B cell (primary cell): ENCODE measurements at regions not wholly inside any gene's neighbourhood (a gene's known extent, or its start where the extent isn't known, plus 50 kb on each side); places are given as distances from the start of the nearest gene placed in this dataset.

Experiments used
- ATAC-seq: fragments of 200-7000 bp; cut with Tn5 transposase; one replicate; pipeline ENCODE4 v1.10.0; 2021; ENCODE audit warnings: low read depth, mild to moderate bottlenecking, moderate number of reproducible peaks, moderate library complexity
- CTCF ChIA-PET: fragments of 350-600 bp; sonication (Branson Sonifier 250); formaldehyde crosslinking; loops from one replicate; lab custom pipeline; 2021; ENCODE audit warnings: antibody characterized with exemption, inconsistent platforms; lab: Charles Lee
- POLR2A ChIA-PET: fragments of 350-600 bp; sonication (Branson Sonifier 250); formaldehyde crosslinking; loops from one replicate; lab custom pipeline; 2021; ENCODE audit warnings: antibody characterized with exemption; lab: Charles Lee
- DNase-seq: peaks from one replicate; pipeline ENCODE4 v3.0.0; 2013
- H2AFZ ChIP-seq: 2 replicates; pipeline ENCODE4 v1.6.1; 2012; ENCODE audit warnings: mild to moderate bottlenecking, low read depth, low read length; ENCODE audit not compliant: insufficient read depth, poor library complexity, severe bottlenecking
- H3K27ac ChIP-seq, 2 donors: 1 replicate in 1 of 2; 2 replicates in 1 of 2; pipeline ENCODE4 v1.5.1; 2012 to 2013; ENCODE audit warnings: low read length in 2 of 2, mild to moderate bottlenecking in 2 of 2, moderate library complexity in 1 of 2
- H3K27me3 ChIP-seq, 4 experiments: fragments of 200-600 bp in 1 of 4; sonication (generic) in 1 of 4; replicated peaks in 1 of 4; 1 replicate in 2 of 4; 2 replicates in 2 of 4; pipeline versions ENCODE4 v1.6.1 to v1.7.0; 2013 to 2016; ENCODE audit warnings: low read length in 3 of 4, mild to moderate bottlenecking in 2 of 4, mixed read lengths in 1 of 4, moderate library complexity in 1 of 4; ENCODE audit not compliant: insufficient read depth in 4 of 4, control insufficient read depth in 3 of 4; ENCODE audit errors: control extremely low read depth in 1 of 4
- H3K36me3 ChIP-seq, 2 experiments: replicated peaks in 1 of 2; 1 replicate in 1 of 2; 2 replicates in 1 of 2; pipeline versions ENCODE4 v1.6.1 to v1.7.1; 2013; ENCODE audit warnings: low read length in 1 of 2; ENCODE audit not compliant: insufficient read depth in 2 of 2, control insufficient read depth in 1 of 2; ENCODE audit errors: control extremely low read depth in 1 of 2, extremely low read depth in 1 of 2
- H3K4me1 ChIP-seq, 2 donors: fragments of 200-600 bp in 1 of 2; sonication (generic) in 1 of 2; 1 replicate in 1 of 2; 2 replicates in 1 of 2; pipeline versions ENCODE4 v1.5.1 to v1.6.1; 2013 to 2017; ENCODE audit warnings: low read length in 2 of 2; ENCODE audit not compliant: control insufficient read depth in 2 of 2, insufficient read depth in 2 of 2
- H3K4me2 ChIP-seq: replicated peaks from 2 replicates; pipeline ENCODE3; 2012; ENCODE audit warnings: mild to moderate bottlenecking, low read depth, low read length; ENCODE audit not compliant: poor library complexity, severe bottlenecking
- H3K4me3 ChIP-seq, 5 experiments: fragments of 200-600 bp in 1 of 5; sonication (generic) in 1 of 5; 1 replicate in 3 of 5; 2 replicates in 2 of 5; pipeline versions ENCODE4 v1.5.1 to v1.7.0; 2011 to 2016; ENCODE audit warnings: low read length in 4 of 5, mild to moderate bottlenecking in 4 of 5, low read depth in 2 of 5, control low read depth in 1 of 5, moderate library complexity in 1 of 5; ENCODE audit not compliant: insufficient read depth in 1 of 5; ENCODE audit errors: control extremely low read depth in 1 of 5, extremely low read depth in 1 of 5
- H3K79me2 ChIP-seq: fragments of 200-600 bp; sonication (generic); one replicate; pipeline ENCODE4 v1.6.0; 2016; ENCODE audit warnings: low read length; ENCODE audit not compliant: control insufficient read depth, insufficient read depth
- H3K9ac ChIP-seq: fragments of 200-600 bp; sonication (generic); 2 replicates; pipeline ENCODE4 v1.6.1; 2017; ENCODE audit warnings: mild to moderate bottlenecking, low read length, moderate library complexity
- H3K9me3 ChIP-seq, 3 donors: one replicate each; pipeline versions ENCODE4 v1.6.1 to v1.7.1; 2013; ENCODE audit warnings: low read length in 2 of 3; ENCODE audit not compliant: control insufficient read depth in 2 of 3, insufficient read depth in 1 of 3; ENCODE audit errors: control extremely low read depth in 1 of 3
- H4K20me1 ChIP-seq: 2 replicates; pipeline ENCODE4 v1.6.0; 2012; ENCODE audit warnings: mild to moderate bottlenecking, low read length; ENCODE audit not compliant: insufficient read depth, control insufficient read depth, poor library complexity, severe bottlenecking
- H3K27ac Mint-ChIP-seq: one replicate; pipeline ENCODE4 v1.8.0; 2021; ENCODE audit warnings: mixed read lengths
- H3K27me3 Mint-ChIP-seq: one replicate; pipeline ENCODE4 v1.8.0; 2021; ENCODE audit warnings: mixed read lengths
- H3K4me1 Mint-ChIP-seq: one replicate; pipeline ENCODE4 v1.8.0; 2021; ENCODE audit warnings: mixed read lengths
- H3K4me3 Mint-ChIP-seq: one replicate; pipeline ENCODE4 v1.8.0; 2021; ENCODE audit warnings: mixed read lengths
- H3K9me3 Mint-ChIP-seq: one replicate; pipeline ENCODE4 v1.8.0; 2022; ENCODE audit warnings: mixed read lengths; ENCODE audit not compliant: insufficient read depth
- EZH2 ChIP-seq: IDR thresholded peaks from 2 replicates; pipeline ENCODE4 v1.6.1; 2012; ENCODE audit warnings: borderline replicate concordance, low read depth, mild to moderate bottlenecking, moderate library complexity, low read length; ENCODE audit not compliant: insufficient read depth, poor library complexity, severe bottlenecking
- WGBS: methylation state at CpG from one replicate; pipeline ENCODE4 v1.1.5; 2013; ENCODE audit warnings: missing lambda C conversion rate; ENCODE audit not compliant: insufficient coverage; 5-methylcytosine and 5-hydroxymethylcytosine counted together
- intact Hi-C: fragments of 100-400 bp; cut with micrococcal nuclease; formaldehyde crosslinking; loops from one replicate; pipeline ENCODE4 v1.10.0; 2022
- TF ChIP-seq, protein P1 (sequence below): fragments of 200-600 bp; IDR thresholded peaks from one replicate; pipeline ENCODE4 v1.8.0; 2022; ENCODE audit warnings: antibody characterized with exemption, mild to moderate bottlenecking

DNA sequence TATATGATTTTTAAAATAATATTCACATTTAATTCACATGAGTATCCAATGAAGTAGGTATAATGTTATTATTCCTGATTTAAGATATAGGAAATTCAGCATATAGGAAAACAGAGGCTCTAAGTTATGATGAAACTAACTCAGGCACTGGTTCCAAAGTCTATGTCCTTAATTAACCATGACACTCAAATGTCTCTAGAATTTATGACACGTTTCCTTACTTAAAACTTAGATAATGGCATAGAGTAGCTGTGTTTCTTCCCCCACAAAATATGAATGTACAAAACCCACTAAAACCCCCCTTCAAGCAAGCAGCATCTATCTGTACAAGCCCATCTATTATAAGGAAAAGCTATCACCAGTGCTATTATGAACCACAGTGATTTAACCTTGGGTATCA lies 72.9 kb upstream of the CDK1 start:
- intact Hi-C loops, result no loop called here
- Mint-ChIP-seq H3K27ac (no peak overlapping the region), H3K4me1 (peaks cover 6% of the 10 kb centered on the region), H3K9me3 (peaks cover 2% of the 10 kb centered on the region), H3K4me3 (no peak overlapping the region), H3K27me3 (peaks cover 12% of the 10 kb centered on the region)
- no peaks in the 10 kb centered on the region for H4K20me1 ChIP-seq
- H3K27ac ChIP-seq, result no peak overlapping the region
- no peak for TF ChIP-seq EZH2
- TF ChIP-seq, protein P1, sequence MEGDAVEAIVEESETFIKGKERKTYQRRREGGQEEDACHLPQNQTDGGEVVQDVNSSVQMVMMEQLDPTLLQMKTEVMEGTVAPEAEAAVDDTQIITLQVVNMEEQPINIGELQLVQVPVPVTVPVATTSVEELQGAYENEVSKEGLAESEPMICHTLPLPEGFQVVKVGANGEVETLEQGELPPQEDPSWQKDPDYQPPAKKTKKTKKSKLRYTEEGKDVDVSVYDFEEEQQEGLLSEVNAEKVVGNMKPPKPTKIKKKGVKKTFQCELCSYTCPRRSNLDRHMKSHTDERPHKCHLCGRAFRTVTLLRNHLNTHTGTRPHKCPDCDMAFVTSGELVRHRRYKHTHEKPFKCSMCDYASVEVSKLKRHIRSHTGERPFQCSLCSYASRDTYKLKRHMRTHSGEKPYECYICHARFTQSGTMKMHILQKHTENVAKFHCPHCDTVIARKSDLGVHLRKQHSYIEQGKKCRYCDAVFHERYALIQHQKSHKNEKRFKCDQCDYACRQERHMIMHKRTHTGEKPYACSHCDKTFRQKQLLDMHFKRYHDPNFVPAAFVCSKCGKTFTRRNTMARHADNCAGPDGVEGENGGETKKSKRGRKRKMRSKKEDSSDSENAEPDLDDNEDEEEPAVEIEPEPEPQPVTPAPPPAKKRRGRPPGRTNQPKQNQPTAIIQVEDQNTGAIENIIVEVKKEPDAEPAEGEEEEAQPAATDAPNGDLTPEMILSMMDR, result no peak
- H3K36me3 ChIP-seq, result no peaks in the 10 kb centered on the region
- H3K4me3 ChIP-seq, result no peak overlapping the region
- no peak for ATAC-seq
- H3K9me3 ChIP-seq, result no peaks in the 10 kb centered on the region
- no peak overlapping the region for H3K4me2 ChIP-seq
- ChIA-PET POLR2A (no interaction called here), CTCF (no interaction called here)
- H3K79me2 ChIP-seq, result no peaks in the 10 kb centered on the region
- no peaks in the 10 kb centered on the region for H3K27me3 ChIP-seq
- no peak overlapping the region for H2AFZ ChIP-seq
- DNase-seq, result no peak
- H3K4me1 ChIP-seq, result no peaks in the 10 kb centered on the region
- H3K9ac ChIP-seq, result no peak overlapping the region
- WGBS, result no CpG with 5 or more reads among the region's 1 CpG

DNA sequence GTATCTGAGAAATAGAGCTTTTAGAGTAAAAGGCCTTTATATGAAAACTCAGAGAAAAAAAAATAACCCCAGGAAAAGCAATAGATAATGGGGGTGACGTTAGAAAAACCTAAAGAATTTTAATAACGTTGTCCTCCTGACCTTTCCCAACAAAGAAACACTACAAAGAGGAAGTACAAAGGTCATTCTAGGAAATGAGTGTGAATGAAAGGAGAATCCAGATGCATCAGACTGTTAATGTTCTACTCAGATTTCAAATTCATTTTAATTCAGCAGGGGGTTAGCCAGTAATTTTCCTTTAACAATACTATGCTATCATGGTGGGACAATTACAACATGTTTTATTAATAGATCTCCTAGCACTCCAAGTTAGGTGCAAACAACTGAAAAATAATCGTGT lies 73.8 kb upstream of the CDK1 start:
- Mint-ChIP-seq H3K27me3 (peaks cover 12% of the 10 kb centered on the region), H3K4me3 (no peak overlapping the region), H3K27ac (no peak overlapping the region), H3K4me1 (peaks cover 6% of the 10 kb centered on the region), H3K9me3 (peaks cover 2% of the 10 kb centered on the region)
- H3K4me1 ChIP-seq, result no peaks in the 10 kb centered on the region
- no peak overlapping the region for H2AFZ ChIP-seq
- H4K20me1 ChIP-seq, result no peaks in the 10 kb centered on the region
- H3K27me3 ChIP-seq, result no peaks in the 10 kb centered on the region
- intact Hi-C loops, result no loop called here
- WGBS, result no CpG with 5 or more reads among the region's 3 CpGs
- no peak overlapping the region for H3K4me3 ChIP-seq
- no peak overlapping the region for H3K4me2 ChIP-seq
- ATAC-seq, result no peak
- DNase-seq, result no peak
- no peak overlapping the region for H3K27ac ChIP-seq
- H3K79me2 ChIP-seq, result no peaks in the 10 kb centered on the region
- TF ChIP-seq, protein P1, result no peak
- no peak for TF ChIP-seq EZH2
- POLR2A ChIA-PET, result no interaction called here
- no peak overlapping the region for H3K9ac ChIP-seq
- H3K36me3 ChIP-seq, result no peaks in the 10 kb centered on the region
- CTCF ChIA-PET, result interaction anchor here (1.2 kb wide), 1 partner anchor 64 kb away, joined by 3 read pairs; no protein-coding TSS in a partner anchor
- H3K9me3 ChIP-seq, result peaks cover 0 to 1% (median 0%) of the 10 kb centered on the region in 3 donors
